HG02798 (cell line): ENCODE measurements at regions not wholly inside any gene's neighbourhood (a gene's known extent, or its start where the extent isn't known, plus 50 kb on each side); places are given as distances from the start of the nearest gene placed in this dataset.

ENCODE experiments used
- ATAC-seq: cut with Tn5 transposase; IDR thresholded peaks from one replicate; pipeline ENCODE4 v1.9.1; 2021; ENCODE audit warnings: mild to moderate bottlenecking; ENCODE audit not compliant: unreplicated experiment, poor library complexity

GRCh38 chr18:68532328-68532885 lies 182.5 kb downstream of the TMX3 start:
- ATAC-seq = no peak

- ATAC-seq = no peak
These were observed 189.8 kb downstream of the TMX3 start for GRCh38 chr18:68525091-68525490.

GRCh38 chr18:68520406-68521075 lies 194.4 kb downstream of the TMX3 start:
- ATAC-seq = no peak

DNA sequence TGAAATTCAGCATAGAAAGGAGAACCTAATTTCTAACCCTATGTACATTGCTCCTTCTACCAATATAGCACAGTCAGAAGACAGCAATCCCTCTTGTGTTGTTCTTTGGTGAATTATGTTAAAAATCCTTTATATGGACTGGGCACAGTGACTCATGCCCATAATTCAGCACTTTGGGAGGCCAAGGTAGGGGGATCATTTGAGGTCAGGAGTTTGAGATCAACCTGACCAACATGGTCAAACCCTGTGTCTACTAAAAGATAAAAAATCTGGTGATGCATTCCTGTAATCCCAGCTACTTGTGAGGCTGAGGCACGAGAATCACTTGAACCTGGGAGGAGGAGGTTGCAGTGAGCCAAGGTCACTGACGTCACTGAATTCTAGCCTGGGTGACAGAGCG lies 195.6 kb downstream of the TMX3 start:
- no peak for ATAC-seq

DNA sequence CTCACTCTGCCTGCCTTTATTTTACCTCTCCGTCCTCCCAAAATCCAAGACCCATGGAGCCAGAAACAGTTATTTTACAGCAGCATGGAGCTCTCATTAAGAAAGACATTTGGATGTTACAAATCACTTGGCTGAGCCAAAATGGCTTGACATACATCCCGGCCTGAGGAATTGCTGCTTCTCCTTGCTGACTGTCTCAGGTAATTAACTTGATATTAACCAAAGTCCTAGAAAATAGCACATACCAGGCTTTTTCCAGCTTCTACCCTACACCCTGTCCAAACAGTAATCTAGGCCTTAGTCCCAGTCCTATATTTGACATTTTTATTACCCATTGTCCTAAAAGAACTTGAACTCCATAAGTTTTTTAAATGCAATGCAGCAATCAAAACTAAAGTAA lies 205.0 kb downstream of the TMX3 start:
- no peak for ATAC-seq

- no peak for ATAC-seq
These were observed 207.1 kb downstream of the TMX3 start for GRCh38 chr18:68507781-68508180.

DNA sequence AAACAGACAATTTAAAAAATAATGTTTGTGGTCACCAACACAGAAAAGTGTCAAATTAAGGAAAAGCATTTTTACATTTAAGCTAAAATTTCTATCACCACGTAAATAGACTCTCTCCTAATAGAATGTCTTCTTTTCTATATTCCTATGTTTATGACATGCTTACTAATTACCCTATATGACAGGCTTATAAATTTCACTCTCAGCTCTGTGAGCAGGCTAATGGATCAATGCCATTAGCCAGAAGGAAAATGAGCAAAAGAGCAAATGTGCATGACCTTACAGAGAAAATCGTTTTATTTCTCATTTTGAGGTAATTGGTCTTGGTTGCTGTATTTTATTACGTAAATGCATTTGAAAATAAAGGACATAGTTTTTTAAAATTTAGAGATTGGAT lies 209.7 kb downstream of the TMX3 start:
- ATAC-seq = no peak

GRCh38 chr18:68504441-68505177 lies 210.3 kb downstream of the TMX3 start:
- ATAC-seq = no peak

DNA sequence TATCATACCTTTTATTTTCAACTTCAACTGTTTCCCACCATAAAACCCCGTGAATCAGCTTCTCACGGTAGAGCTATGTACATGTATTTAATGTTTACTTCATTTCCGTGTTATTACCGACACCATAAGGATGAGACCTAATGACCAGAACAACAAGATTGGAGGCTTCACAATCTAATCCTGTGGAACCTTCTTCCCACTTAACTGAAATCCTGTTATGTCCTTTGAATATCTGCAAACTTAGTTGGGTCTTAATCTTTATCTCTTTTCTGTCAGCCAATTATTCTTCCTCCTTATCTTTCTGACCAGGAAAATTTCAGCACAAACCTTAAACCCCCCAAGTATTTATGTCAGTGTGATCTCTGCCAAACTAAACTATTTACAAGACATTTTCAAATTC lies 214.4 kb downstream of the TMX3 start:
- no peak for ATAC-seq

- no peak for ATAC-seq
These were observed 215.8 kb downstream of the TMX3 start for GRCh38 chr18:68499141-68499540.

DNA sequence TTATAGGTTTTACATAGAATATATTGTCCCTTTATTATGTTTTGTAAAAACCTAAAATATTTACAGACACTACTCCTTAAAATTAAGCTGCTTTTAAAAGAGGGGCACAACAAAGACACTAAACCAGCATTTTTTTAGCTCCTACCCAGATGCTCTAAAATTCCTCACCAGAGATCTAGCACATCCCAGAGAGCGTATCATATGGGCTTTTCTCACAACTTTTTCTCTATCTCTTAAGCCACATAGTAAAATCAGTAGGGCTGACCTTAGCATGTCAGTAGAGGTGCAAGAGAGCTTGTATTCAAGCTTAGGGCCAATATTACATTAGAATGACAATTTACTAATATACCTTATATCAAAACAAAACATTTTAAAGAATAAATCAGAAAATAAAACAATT lies 216.3 kb downstream of the TMX3 start:
- no peak for ATAC-seq

DNA sequence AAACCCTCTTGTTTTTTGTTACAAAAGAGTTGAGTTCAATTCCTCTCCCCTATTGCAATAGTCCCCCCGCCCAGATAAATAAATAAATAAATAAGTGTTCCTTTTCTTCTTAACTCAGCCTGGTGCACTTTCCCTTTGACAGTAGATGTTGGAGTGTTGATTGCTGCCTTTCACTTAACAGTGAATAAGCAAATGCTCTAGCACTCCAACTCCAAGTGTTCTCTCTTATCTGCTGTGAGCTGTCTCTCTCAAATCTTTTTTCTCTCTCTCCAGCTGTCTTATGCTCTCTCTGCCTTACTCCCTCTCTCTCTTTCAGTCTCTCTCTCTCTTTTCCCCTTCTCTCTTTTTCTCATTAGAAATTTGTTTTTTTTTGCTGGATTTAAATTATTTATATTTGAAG lies 216.7 kb downstream of the TMX3 start:
- ATAC-seq = no peak

DNA sequence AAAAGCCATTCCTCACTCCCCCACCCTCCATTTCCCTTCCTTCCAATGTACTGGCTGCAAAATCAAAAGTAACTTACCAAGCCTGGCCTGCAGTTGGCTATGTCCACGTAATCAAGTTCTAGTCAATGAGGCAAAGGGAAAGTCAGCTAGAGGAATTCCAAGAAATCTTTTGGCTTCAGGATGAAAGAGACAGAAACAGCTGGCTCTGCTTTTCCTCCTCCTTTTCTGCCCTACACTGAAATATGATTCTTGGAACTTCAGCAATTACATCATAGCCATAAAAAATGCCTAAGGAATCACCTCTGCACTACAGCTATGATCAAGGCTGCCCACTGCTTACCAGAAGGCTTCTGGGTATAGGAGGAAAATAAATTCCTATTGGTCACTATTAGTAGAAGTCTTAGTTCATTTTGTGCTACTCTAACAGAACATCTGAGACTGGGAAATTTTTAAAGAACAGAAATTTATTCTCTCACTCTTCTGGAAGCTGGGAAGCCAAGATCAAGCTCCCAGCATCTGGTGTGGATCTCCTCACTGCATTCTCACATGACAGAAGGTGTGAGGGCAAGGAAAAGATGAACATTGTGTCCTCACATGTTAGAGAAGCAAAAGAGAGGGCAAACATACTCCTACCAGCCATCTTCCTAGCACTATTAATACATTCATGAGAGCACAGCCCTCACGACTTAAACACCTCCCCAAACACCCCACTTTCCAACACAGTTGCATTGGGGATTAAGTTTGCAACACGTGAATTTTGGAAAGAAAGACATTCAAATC lies 219.9 kb downstream of the TMX3 start:
- ATAC-seq = no peak

- no peak for ATAC-seq
These were observed 225.7 kb downstream of the TMX3 start for GRCh38 chr18:68489013-68489792.

GRCh38 chr18:68484241-68484640 lies 230.7 kb downstream of the TMX3 start:
- no peak for ATAC-seq

GRCh38 chr18:68482815-68483214 lies 232.1 kb downstream of the TMX3 start:
- ATAC-seq = no peak

- ATAC-seq = no peak
These were observed 234.7 kb downstream of the TMX3 start for GRCh38 chr18:68480196-68480595.

- peak; percentile 37 for ATAC-seq
These were observed 236.7 kb downstream of the TMX3 start for GRCh38 chr18:68478246-68478645.

GRCh38 chr18:68475883-68476282 lies 239.0 kb downstream of the TMX3 start:
- no peak for ATAC-seq

GRCh38 chr18:68472701-68473295 lies 242.1 kb downstream of the TMX3 start:
- no peak for ATAC-seq
